ENCODE measurements at regions not wholly inside any gene's neighbourhood (a gene's known extent, or its start where the extent isn't known, plus 50 kb on each side); places are given as distances from the start of the nearest gene placed in this dataset.
"Not testable (repeated sequence)": the region's sequence is repeated elsewhere in the genome, so short reads cannot be mapped to it uniquely, and the experiment has no call there.

DNA sequence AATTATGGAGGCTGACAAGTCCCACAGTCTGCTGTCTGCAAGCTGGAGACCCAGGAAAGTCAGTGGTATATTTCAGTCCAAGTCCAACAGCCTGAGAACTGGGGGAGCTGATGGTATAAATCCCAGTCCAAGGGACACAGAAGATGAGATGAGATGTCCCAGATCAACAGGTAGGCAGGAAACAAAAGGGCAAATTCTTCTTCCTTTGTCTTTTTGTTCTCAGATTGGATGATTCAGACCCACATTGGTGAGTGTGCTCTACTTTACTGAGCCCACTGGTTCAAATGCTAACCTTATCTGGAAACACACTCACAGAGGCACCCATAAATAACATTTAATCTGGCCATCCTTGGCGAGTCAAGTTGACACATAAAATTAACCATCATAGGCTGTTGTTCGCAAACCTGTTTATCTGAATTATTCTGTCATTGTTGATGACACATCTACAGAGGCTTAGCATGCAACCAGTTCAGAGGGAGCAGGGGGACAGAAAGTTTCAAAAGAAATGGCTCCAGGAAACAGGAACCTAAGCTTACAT, 62.7 kb upstream of the ITGA11 start:
- no peak overlapping the region for H3K4me3 ChIP-seq
- no peaks in the 10 kb centered on the region for H3K36me3 ChIP-seq
- intact Hi-C loops (cut with DNase I; ENCODE audit: low total_unique reads) (no loop called here), in situ Hi-C loops (cut with MboI; ENCODE audit: low sequenced_read_pairs in 4 of 4) (no loop called here)
- no peaks in the 10 kb centered on the region for H3K9me3 ChIP-seq
- ATAC-seq: no peak
- H3K27ac ChIP-seq: no peak overlapping the region
- H3K27me3 ChIP-seq: peaks cover 0 to 15% (median 0%) of the 10 kb centered on the region in 3 donors
- no peak for DNase-seq
- H3K4me1 ChIP-seq: no peaks in the 10 kb centered on the region
- TF ChIP-seq POLR2A (IDR thresholded peaks at IDR 0.05): no peak
- no peak for TF ChIP-seq CTCF (IDR thresholded peaks at IDR 0.05 in 4 of 5, conservative IDR thresholded peaks at IDR 0.05 in 1 of 5)

GRCh38 chr15:68495221-68495950, 63.4 kb upstream of the ITGA11 start:
- DNase-seq: no peak
- intact Hi-C loops (cut with DNase I; ENCODE audit: low total_unique reads) (no loop called here), in situ Hi-C loops (cut with MboI; ENCODE audit: low sequenced_read_pairs in 4 of 4) (no loop called here)
- Histone ChIP-seq H3K36me3 (no peaks in the 10 kb centered on the region), H3K27me3 (peaks cover 0 to 15% (median 0%) of the 10 kb centered on the region in 3 donors), H3K4me3 (no peak overlapping the region), H3K4me1 (no peaks in the 10 kb centered on the region), H3K9me3 (no peaks in the 10 kb centered on the region), H3K27ac (no peak overlapping the region)
- ATAC-seq: no peak
- TF ChIP-seq CTCF (IDR thresholded peaks at IDR 0.05 in 4 of 5, conservative IDR thresholded peaks at IDR 0.05 in 1 of 5) (no peak), POLR2A (IDR thresholded peaks at IDR 0.05) (no peak)

- Histone ChIP-seq H3K4me1 (no peaks in the 10 kb centered on the region), H3K27me3 (peaks cover 0 to 11% (median 0%) of the 10 kb centered on the region in 3 donors), H3K27ac (no peak overlapping the region), H3K4me3 (no peak overlapping the region), H3K36me3 (no peaks in the 10 kb centered on the region), H3K9me3 (no peaks in the 10 kb centered on the region)
- ATAC-seq (no peak), DNase-seq (no peak)
- in situ Hi-C loops (cut with MboI; ENCODE audit: low sequenced_read_pairs in 4 of 4): no loop called here
- TF ChIP-seq POLR2A (IDR thresholded peaks at IDR 0.05) (no peak), CTCF (IDR thresholded peaks at IDR 0.05 in 4 of 5, conservative IDR thresholded peaks at IDR 0.05 in 1 of 5) (no peak)
- intact Hi-C loops (cut with DNase I; ENCODE audit: low total_unique reads): no loop called here
These were observed 64.2 kb upstream of the ITGA11 start for GRCh38 chr15:68495981-68496705.

GRCh38 chr15:68496751-68497150, 64.8 kb upstream of the ITGA11 start:
- intact Hi-C loops (cut with DNase I; ENCODE audit: low total_unique reads); DNase-seq; ATAC-seq; H3K4me1 ChIP-seq; H3K4me3 ChIP-seq; H3K36me3 ChIP-seq; H3K9me3 ChIP-seq; in situ Hi-C loops (cut with MboI; ENCODE audit: low sequenced_read_pairs in 4 of 4); H3K27ac ChIP-seq: not testable (repeated sequence)
- peaks cover 0 to 10% (median 0%) of the 10 kb centered on the region in 3 donors for H3K27me3 ChIP-seq

DNA sequence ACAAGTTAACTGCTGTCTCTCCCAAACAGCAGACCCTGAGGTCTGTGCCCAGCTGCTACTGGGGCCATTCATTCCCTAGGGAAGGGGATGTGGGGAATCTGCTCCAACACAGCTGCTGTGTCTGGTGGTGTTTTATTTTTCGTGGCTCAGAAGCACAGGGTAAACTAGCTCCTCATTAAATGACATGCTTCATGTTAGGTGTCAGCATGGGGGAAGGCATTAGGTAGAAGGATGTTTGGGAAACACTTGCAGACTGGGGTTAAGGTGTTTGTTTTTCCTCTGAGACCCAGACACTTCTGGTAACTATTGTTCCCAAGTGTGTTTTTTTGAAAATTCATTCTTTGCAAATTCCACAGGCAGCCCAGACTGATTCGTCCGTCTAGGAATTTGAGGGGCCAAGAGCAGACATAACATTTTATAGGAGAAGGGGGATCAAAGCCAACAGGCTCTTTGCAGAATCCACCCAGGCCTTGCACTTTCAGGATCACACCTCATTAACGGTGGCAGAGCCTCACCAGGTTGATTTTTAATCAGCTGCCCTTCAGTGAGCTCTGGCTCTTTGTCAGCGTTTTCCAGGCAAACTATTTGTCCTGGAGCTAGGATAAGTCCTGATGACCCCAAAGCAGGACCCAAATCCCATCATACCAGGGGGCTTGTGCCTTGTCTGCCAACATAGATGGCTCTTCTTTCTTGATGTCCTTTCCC, 65.4 kb upstream of the ITGA11 start:
- Histone ChIP-seq H3K36me3 (no peaks in the 10 kb centered on the region), H3K4me3 (no peak overlapping the region), H3K4me1 (no peaks in the 10 kb centered on the region), H3K27me3 (peaks cover 0 to 10% (median 0%) of the 10 kb centered on the region in 3 donors), H3K9me3 (no peaks in the 10 kb centered on the region), H3K27ac (no peak overlapping the region)
- intact Hi-C loops (cut with DNase I; ENCODE audit: low total_unique reads): no loop called here
- no peak for TF ChIP-seq POLR2A (IDR thresholded peaks at IDR 0.05)
- no peak for TF ChIP-seq CTCF (IDR thresholded peaks at IDR 0.05 in 4 of 5, conservative IDR thresholded peaks at IDR 0.05 in 1 of 5)
- ATAC-seq: no peak
- no peak for DNase-seq
- in situ Hi-C loops (cut with MboI; ENCODE audit: low sequenced_read_pairs in 4 of 4): no loop called here
